OCI-LY3 (cell line): ENCODE measurements at regions not wholly inside any gene's neighbourhood (a gene's known extent, or its start where the extent isn't known, plus 50 kb on each side); places are given as distances from the start of the nearest gene placed in this dataset.

Source experiments
- CTCF ChIP-seq: fragments of 200-600, 300-600 bp; sonication (generic); IDR thresholded peaks from 2 replicates; pipeline ENCODE4 v1.5.1; 2014; ENCODE audit warnings: antibody characterized with exemption, low read length, low read depth
- EZH2phosphoT487 ChIP-seq: fragments of 200-600 bp; shearing (Covaris generic); IDR thresholded peaks from 2 replicates; pipeline ENCODE4 v1.6.1; 2018; ENCODE audit warnings: antibody characterized with exemption, mixed run types, low read depth

DNA sequence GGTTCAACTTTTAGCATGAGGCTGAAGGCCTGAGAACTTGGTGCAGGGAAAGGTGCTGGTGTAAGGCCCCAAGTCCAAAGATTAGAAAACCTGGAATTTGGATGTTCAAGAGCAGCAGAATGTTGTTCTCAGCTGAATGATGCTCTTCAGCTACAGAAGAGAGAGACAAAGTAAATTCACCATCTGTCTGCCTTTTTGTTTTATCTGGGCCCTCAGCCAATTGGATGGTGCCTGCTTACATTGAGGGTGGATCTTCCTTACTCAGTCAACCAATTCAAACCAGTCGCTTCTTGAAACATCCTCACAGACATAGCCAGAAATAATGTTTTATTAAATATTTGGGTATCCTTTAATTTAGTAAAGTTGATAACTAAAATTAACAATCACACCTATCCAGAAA, 748.2 kb upstream of the ADAMTS5 start:
- TF ChIP-seq CTCF: no peak
- TF ChIP-seq EZH2phosphoT487: no peak
